ENCODE measurements at regions not wholly inside any gene's neighbourhood (a gene's known extent, or its start where the extent isn't known, plus 50 kb on each side); places are given as distances from the start of the nearest gene placed in this dataset.

DNA sequence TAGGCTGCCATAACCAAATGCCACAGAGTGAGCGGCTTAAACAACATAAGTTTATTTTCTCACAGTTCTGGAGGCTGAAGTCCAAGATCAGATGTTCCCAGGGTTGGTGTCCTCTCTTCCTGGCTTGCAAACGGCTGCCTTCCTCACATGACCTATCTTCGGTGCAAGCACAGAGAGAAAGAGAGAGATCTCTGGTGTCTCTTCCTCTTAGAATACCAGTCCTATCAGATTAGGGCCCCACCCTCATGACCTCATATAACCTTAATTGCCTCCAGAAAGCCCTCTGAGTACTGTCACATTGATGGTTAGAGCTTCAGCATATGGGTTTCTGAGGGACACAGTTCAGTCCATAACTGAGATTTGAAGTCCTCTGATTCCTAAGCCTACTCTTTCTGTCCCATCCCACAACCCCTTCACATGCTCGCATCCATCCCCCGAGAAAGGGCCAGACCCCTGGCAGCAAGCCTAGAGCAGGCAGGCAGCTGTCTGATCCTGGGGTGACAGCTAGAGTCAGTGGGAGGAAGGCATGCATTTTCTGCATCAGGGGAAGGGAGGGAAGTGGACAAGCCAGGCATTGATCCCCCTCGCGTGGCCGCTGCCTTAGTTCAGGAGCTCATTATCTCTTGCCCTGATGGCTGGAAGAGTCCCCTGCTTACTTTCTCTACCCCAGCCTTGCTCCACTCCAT lies 114.1 kb downstream of the FAR1 start:
- H3K4me1 ChIP-seq (ENCODE audit: control insufficient read depth, extremely low read depth, insufficient read depth, low read length) = no peaks in the 10 kb centered on the region
- DNase-seq (ENCODE audit: low read depth, low spot score) = no peak
- no peaks in the 10 kb centered on the region for H3K36me3 ChIP-seq (ENCODE audit: control insufficient read depth in 2 of 2, extremely low read depth in 1 of 2, insufficient read depth in 2 of 2, low read length in 2 of 2)
- TF ChIP-seq, protein P1, sequence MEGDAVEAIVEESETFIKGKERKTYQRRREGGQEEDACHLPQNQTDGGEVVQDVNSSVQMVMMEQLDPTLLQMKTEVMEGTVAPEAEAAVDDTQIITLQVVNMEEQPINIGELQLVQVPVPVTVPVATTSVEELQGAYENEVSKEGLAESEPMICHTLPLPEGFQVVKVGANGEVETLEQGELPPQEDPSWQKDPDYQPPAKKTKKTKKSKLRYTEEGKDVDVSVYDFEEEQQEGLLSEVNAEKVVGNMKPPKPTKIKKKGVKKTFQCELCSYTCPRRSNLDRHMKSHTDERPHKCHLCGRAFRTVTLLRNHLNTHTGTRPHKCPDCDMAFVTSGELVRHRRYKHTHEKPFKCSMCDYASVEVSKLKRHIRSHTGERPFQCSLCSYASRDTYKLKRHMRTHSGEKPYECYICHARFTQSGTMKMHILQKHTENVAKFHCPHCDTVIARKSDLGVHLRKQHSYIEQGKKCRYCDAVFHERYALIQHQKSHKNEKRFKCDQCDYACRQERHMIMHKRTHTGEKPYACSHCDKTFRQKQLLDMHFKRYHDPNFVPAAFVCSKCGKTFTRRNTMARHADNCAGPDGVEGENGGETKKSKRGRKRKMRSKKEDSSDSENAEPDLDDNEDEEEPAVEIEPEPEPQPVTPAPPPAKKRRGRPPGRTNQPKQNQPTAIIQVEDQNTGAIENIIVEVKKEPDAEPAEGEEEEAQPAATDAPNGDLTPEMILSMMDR (optimal IDR thresholded peaks at IDR 0.05 in 1 of 3, IDR thresholded peaks at IDR 0.05 in 1 of 3, conservative IDR thresholded peaks at IDR 0.05 in 1 of 3; ENCODE audit: extremely low read depth in 1 of 3, insufficient read depth in 2 of 3, low read length in 3 of 3) = no peak
- TF ChIP-seq EZH2 (IDR thresholded peaks at IDR 0.05; ENCODE audit: low read length) = no peak
- no peak overlapping the region for H3K4me2 ChIP-seq (ENCODE audit: control insufficient read depth, extremely low read depth, insufficient read depth, low read depth, low read length)
- no peaks in the 10 kb centered on the region for H4K20me1 ChIP-seq (ENCODE audit: control insufficient read depth, extremely low read depth, insufficient read depth, low read length)
- no peak for FAIRE-seq
- dilution Hi-C loops (cut with MboI; ENCODE audit: extremely low pct_ligation_motif_present, low sequenced_read_pairs) = no loop called here
- no peak overlapping the region for H2AFZ ChIP-seq (ENCODE audit: control insufficient read depth, low read length)
- H3K4me3 ChIP-seq (ENCODE audit: control insufficient read depth in 2 of 3, extremely low read depth in 1 of 3, insufficient read depth in 2 of 3, low read depth in 1 of 3, low read length in 3 of 3) = no peak overlapping the region
- no peaks in the 10 kb centered on the region for H3K79me2 ChIP-seq (ENCODE audit: control insufficient read depth, insufficient read depth, low read length)
- peaks cover 13% of the 10 kb centered on the region for H3K27me3 ChIP-seq (ENCODE audit: control insufficient read depth, extremely low read depth, insufficient read depth, low read length)
- H3K9me3 ChIP-seq (ENCODE audit: control insufficient read depth, low read depth, low read length) = no peaks in the 10 kb centered on the region
- H3K9me1 ChIP-seq (ENCODE audit: control insufficient read depth, extremely low read depth, insufficient read depth, low read length) = no peaks in the 10 kb centered on the region
- H3K27ac ChIP-seq (ENCODE audit: control insufficient read depth, insufficient read depth, low read length) = no peak overlapping the region
- H3K9ac ChIP-seq (ENCODE audit: control insufficient read depth, extremely low read depth, insufficient read depth, low read length) = no peak overlapping the region

DNA sequence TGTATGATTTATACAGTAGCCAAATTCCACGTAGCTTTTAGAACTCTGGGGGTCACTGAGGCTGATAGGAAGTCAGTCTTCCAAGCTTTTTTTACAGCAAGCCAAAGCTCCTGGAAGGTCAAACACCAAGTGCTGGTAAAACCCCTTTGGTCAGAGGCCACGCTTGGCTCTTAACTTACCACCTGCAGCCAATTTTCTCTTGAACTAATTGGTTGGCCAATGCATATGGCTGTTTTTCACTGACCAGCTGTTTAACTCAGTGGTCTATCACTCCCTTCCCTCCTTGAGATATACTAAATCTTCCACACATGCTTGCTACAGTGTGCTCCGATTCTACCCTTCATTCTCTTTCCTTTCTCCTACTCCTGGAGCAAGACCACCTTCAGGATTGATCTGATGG lies 116.0 kb downstream of the FAR1 start:
- H3K9ac ChIP-seq (ENCODE audit: control insufficient read depth, extremely low read depth, insufficient read depth, low read length) = no peak overlapping the region
- TF ChIP-seq EZH2 (IDR thresholded peaks at IDR 0.05; ENCODE audit: low read length) = no peak
- TF ChIP-seq, protein P1 (optimal IDR thresholded peaks at IDR 0.05 in 1 of 3, IDR thresholded peaks at IDR 0.05 in 1 of 3, conservative IDR thresholded peaks at IDR 0.05 in 1 of 3; ENCODE audit: extremely low read depth in 1 of 3, insufficient read depth in 2 of 3, low read length in 3 of 3) = no peak
- H4K20me1 ChIP-seq (ENCODE audit: control insufficient read depth, extremely low read depth, insufficient read depth, low read length) = no peaks in the 10 kb centered on the region
- DNase-seq (ENCODE audit: low read depth, low spot score) = no peak
- no peak overlapping the region for H3K4me2 ChIP-seq (ENCODE audit: control insufficient read depth, extremely low read depth, insufficient read depth, low read depth, low read length)
- no peaks in the 10 kb centered on the region for H3K4me1 ChIP-seq (ENCODE audit: control insufficient read depth, extremely low read depth, insufficient read depth, low read length)
- no peak overlapping the region for H3K4me3 ChIP-seq (ENCODE audit: control insufficient read depth in 2 of 3, extremely low read depth in 1 of 3, insufficient read depth in 2 of 3, low read depth in 1 of 3, low read length in 3 of 3)
- no peak overlapping the region for H2AFZ ChIP-seq (ENCODE audit: control insufficient read depth, low read length)
- dilution Hi-C loops (cut with MboI; ENCODE audit: extremely low pct_ligation_motif_present, low sequenced_read_pairs) = no loop called here
- H3K9me3 ChIP-seq (ENCODE audit: control insufficient read depth, low read depth, low read length) = no peaks in the 10 kb centered on the region
- no peaks in the 10 kb centered on the region for H3K36me3 ChIP-seq (ENCODE audit: control insufficient read depth in 2 of 2, extremely low read depth in 1 of 2, insufficient read depth in 2 of 2, low read length in 2 of 2)
- no peaks in the 10 kb centered on the region for H3K9me1 ChIP-seq (ENCODE audit: control insufficient read depth, extremely low read depth, insufficient read depth, low read length)
- peaks cover 6% of the 10 kb centered on the region for H3K27me3 ChIP-seq (ENCODE audit: control insufficient read depth, extremely low read depth, insufficient read depth, low read length)
- H3K79me2 ChIP-seq (ENCODE audit: control insufficient read depth, insufficient read depth, low read length) = no peaks in the 10 kb centered on the region
- FAIRE-seq = no peak
- H3K27ac ChIP-seq (ENCODE audit: control insufficient read depth, insufficient read depth, low read length) = no peak overlapping the region
